NB4 (cell line): ENCODE measurements at regions not wholly inside any gene's neighbourhood (a gene's known extent, or its start where the extent isn't known, plus 50 kb on each side); places are given as distances from the start of the nearest gene placed in this dataset.

Experiments
- DNase-seq: peaks from one replicate; pipeline ENCODE4 v3.0.0; 2010; ENCODE audit warnings: low read depth
- H3K4me3 ChIP-seq: one replicate; pipeline ENCODE4 v1.5.1; 2011; ENCODE audit warnings: mild to moderate bottlenecking, low read depth, low read length, moderate library complexity
- MYC ChIP-seq: IDR thresholded peaks from 2 replicates; pipeline ENCODE4 v1.6.1; 2011; ENCODE audit warnings: low read depth, low read length
- POLR2A ChIP-seq: IDR thresholded peaks from 2 replicates; pipeline ENCODE4 v1.6.1; 2011; ENCODE audit warnings: mild to moderate bottlenecking; ENCODE audit not compliant: insufficient read length; ENCODE audit errors: extremely low read depth
- TF ChIP-seq, protein P1 (sequence below): IDR thresholded peaks from 2 replicates; pipeline ENCODE4 v1.6.1; 2011; ENCODE audit warnings: low read depth, low read length
- TF ChIP-seq, protein P2 (sequence below): IDR thresholded peaks from one replicate; pipeline ENCODE4 v1.5.1; 2012; ENCODE audit warnings: low read depth, low read length

DNA sequence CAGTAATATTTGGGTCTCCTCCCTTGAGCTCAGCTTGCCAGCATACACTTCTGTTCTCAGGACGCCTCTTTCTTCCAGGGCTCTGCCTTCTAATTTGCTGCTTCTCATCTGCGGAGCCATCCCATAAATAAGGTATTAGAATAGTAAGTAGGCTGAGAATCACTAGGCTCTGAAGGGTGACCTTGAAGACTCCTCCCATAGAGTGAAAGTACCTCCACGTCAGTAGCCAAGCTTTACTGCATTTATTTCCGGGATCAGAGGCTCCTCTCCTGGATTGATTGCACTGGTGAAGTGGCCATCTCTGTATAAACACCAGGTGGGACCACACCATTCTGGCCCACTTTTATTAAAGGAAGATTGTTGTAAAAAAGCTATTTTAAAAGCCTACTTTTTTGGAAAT is 315.5 kb downstream of the FAT3 start:
- H3K4me3 ChIP-seq, result no peak overlapping the region
- TF ChIP-seq, protein P1, sequence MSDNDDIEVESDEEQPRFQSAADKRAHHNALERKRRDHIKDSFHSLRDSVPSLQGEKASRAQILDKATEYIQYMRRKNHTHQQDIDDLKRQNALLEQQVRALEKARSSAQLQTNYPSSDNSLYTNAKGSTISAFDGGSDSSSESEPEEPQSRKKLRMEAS, result no peak
- TF ChIP-seq POLR2A (no peak), MYC (no peak)
- TF ChIP-seq, protein P2, sequence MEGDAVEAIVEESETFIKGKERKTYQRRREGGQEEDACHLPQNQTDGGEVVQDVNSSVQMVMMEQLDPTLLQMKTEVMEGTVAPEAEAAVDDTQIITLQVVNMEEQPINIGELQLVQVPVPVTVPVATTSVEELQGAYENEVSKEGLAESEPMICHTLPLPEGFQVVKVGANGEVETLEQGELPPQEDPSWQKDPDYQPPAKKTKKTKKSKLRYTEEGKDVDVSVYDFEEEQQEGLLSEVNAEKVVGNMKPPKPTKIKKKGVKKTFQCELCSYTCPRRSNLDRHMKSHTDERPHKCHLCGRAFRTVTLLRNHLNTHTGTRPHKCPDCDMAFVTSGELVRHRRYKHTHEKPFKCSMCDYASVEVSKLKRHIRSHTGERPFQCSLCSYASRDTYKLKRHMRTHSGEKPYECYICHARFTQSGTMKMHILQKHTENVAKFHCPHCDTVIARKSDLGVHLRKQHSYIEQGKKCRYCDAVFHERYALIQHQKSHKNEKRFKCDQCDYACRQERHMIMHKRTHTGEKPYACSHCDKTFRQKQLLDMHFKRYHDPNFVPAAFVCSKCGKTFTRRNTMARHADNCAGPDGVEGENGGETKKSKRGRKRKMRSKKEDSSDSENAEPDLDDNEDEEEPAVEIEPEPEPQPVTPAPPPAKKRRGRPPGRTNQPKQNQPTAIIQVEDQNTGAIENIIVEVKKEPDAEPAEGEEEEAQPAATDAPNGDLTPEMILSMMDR, result no peak
- DNase-seq, result no peak

DNA sequence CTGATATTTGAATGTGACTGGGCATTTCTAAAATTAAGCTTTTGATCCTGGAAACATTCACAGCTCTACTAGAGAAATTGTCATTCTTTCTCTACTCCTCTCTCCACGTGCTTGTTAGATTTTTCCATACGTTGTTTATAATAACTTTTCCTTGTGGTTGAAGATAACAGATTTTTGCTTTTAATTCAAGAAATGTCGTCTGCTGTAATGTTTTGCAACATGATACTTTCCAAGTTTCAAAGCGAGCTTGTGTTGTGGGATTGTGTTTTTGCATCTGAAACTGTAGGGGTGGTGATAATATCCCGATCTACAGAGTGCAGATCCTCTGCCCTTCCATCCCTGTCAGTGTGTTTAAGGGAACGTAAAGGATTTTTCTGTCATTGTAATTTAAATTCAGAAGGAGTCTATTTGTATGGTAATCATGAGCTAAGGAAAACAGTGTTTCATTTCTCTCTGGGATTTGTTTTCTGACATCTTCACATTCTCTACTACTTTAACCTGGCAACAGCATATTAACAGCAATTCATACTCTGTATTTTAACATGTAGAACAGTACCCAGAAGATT is 321.4 kb downstream of the FAT3 start:
- H3K4me3 ChIP-seq, result no peak overlapping the region
- no peak for DNase-seq
- TF ChIP-seq, protein P2, result no peak

DNA sequence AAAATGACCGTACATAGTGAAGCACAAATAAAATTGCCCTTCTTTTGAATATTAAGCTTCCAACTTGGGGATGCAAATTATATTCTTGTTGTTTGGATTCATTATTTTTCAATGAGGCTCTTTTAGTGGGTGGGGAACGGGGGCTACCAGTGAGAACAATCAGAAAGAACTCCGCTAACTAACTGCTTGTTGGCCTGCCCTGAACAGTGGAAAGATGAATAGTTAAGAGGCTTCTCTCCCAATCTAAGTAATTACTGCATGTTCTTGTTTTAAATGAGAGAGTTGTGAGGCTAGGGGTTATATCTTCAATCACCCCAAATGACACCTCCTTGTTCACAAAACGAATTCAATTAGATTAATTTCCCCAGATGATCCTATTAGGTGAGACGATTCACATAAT is 322.0 kb downstream of the FAT3 start:
- TF ChIP-seq MYC (no peak), POLR2A (no peak)
- TF ChIP-seq, protein P2, result no peak
- TF ChIP-seq, protein P1, result no peak
- DNase-seq, result no peak
- H3K4me3 ChIP-seq, result no peak overlapping the region

DNA sequence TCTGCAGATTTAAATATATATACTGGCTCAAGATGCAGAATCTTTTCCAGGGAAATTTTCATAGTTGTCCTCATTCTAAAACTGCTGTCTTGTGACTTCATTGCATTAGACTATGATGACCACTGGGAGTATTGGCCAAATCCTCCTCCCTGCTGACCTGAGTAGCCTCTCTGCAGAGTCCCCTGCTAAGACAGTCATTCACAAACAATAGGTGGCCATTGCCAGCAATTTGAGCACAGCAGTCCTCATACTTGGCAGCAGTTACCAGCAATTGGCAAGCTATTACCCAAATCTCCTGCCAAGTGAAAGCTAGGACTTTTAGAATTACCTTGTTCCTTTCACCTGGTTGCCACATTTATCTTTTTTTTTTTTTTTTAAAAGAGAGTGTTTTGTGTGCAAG is 325.8 kb downstream of the FAT3 start:
- no peak for DNase-seq
- TF ChIP-seq MYC (no peak), POLR2A (no peak)
- TF ChIP-seq, protein P2, result no peak
- TF ChIP-seq, protein P1, result no peak
- no peak overlapping the region for H3K4me3 ChIP-seq

DNA sequence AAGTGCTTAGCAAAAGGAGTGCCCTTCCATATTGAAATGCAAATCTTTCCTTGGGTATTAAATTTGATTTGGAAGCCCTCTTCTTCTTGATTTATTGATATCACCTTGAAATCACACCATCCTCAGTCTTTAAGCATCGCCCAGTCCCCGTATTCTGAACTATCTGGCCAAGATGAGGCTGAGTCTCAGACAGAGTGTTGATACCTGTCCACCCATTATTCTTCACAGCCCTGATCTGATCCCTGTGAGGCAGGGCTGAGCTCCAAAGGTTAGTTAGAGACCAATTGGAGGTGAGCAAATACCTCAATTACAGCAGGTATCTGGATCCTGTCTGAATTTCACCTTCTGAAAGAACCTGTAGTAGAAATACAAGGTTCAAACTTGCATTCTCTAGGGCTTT is 326.3 kb downstream of the FAT3 start:
- TF ChIP-seq, protein P2, result no peak
- TF ChIP-seq, protein P1, result no peak
- TF ChIP-seq MYC (no peak), POLR2A (no peak)
- DNase-seq, result no peak
- no peak overlapping the region for H3K4me3 ChIP-seq

DNA sequence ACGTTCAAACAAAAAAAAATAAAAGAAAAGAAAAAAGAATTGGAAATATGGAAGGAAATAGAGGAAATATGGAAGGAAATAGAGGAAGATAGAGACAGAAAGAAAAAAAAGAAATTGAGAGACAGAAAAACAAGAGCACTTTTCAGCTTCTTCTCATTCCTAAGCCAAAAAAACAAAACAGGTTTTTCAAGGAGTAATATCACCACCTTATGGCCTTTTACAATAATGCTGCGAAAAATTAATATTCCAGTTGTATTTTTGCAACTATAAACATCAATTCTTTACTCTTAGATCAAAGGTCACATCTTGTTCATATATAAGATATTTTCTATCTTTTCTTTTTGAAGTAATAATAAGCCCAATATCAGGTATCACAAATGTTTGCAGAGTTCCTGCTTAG is 328.3 kb downstream of the FAT3 start:
- TF ChIP-seq, protein P2, result no peak
- no peak for TF ChIP-seq MYC
- TF ChIP-seq POLR2A, result no peak
- TF ChIP-seq, protein P1, result no peak
- H3K4me3 ChIP-seq, result no peak overlapping the region
- DNase-seq, result no peak
